HG03159 (cell line): ENCODE measurements at regions not wholly inside any gene's neighbourhood (a gene's known extent, or its start where the extent isn't known, plus 50 kb on each side); places are given as distances from the start of the nearest gene placed in this dataset.

Experiments used
- ATAC-seq: cut with Tn5 transposase; IDR thresholded peaks from one replicate; pipeline ENCODE4 v1.9.1; 2021; ENCODE audit warnings: mild to moderate bottlenecking, moderate library complexity; ENCODE audit not compliant: unreplicated experiment

DNA sequence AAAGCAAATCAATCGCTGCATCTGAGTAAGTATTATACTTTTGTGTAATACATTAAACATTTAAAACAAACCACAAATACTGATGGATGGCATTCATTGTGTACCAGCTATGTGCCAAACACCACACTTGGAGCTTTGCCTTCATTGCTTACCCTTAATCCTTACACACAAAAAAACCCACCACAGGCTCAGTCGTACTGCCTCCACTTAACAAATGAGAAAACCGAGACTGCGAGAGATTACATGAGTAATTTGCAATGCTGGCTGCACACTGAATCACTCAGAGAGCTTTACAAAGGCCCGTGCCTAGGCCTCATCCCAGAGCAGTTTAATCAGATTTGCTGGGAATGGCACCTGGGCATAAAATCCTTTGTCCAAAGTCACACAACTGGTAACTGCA, 130.5 kb downstream of the EDN1 start:
- no peak for ATAC-seq

- no peak for ATAC-seq
These were observed 131.4 kb downstream of the EDN1 start for GRCh38 chr6:12421596-12421995.

GRCh38 chr6:12422848-12423247, 132.7 kb downstream of the EDN1 start:
- no peak for ATAC-seq

DNA sequence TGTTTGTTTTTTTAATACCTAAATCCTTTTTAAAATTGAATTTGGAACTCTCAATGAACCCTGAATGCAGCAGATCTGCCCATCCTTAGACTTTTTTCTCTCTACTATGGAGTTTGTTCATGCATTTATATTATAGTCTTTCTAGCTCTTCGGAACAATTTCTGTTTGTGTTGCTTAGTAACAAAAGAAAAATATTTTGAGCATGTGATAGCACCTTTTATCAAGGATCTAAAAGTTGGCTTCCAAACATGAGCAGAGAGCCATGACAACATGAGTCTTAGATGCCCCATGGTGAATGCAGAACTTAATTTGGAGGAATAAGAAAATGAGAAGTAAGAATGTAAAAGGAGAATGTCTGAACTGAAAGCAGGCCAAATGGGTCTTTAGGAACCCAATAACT, 133.7 kb downstream of the EDN1 start:
- ATAC-seq, result no peak

DNA sequence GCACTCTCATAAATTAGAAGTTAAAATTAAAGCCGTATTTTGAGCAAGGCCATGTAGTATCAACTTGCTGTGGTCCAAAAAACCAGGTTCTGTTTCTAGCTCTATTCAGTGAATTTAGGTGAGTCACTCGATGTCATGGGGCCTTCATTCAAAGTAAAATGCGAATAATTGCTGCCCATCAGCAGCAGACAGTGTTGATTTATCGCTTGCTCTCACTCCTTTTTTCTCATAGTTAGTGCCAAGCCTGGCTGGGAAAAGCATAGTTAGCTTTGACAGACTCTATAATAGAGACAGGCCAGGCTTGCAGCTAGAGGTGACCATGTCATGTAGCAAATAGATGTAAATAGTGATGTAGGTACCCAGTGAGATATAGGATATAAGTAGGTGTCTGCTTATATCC, 136.0 kb downstream of the EDN1 start:
- no peak for ATAC-seq

GRCh38 chr6:12431023-12431422, 140.9 kb downstream of the EDN1 start:
- no peak for ATAC-seq

- no peak for ATAC-seq
These were observed 146.1 kb downstream of the EDN1 start for GRCh38 chr6:12436224-12436623.

GRCh38 chr6:12436683-12437082, 146.5 kb downstream of the EDN1 start:
- ATAC-seq, result no peak

DNA sequence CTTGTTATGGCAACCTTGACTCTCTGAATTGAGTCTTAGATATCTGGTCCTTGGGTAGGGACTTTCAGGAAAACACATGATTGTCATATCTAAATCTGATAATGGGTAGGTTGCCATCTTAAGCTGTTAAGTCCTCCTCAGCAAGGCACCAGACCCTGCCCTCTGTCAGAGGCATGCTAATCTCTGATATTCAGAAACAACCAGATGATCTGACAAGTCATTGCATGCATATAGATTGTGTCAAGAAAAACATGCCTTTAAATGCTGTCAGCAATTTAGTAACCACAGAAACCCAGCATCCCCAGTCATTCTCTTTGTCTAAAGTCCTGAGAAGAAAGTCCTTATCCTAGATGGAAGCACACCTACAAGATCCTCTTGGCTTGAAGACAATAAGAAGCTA, 149.1 kb downstream of the EDN1 start:
- no peak for ATAC-seq

- ATAC-seq, result no peak
These were observed 150.8 kb downstream of the EDN1 start for GRCh38 chr6:12440981-12441380.

GRCh38 chr6:12442455-12442854, 152.3 kb downstream of the EDN1 start:
- no peak for ATAC-seq

DNA sequence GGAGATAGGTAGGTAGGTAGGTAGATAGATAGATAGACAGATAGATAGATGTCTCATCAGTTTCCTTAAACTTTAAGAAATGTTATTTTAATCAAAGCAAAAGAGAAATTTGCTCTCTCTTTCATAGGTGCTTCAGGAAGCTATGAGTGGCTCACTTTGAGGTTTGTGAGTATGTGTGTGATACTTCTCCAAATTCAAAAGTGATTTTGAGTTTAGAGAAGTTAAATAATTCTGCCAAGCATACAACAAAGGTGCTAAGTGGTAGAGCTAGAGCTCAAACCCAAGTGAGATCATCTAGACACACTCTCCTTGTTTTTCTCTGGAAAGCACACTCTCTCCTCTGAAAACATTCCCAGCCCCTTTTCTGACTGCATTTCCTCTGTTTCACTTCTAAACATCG, 156.2 kb downstream of the EDN1 start:
- ATAC-seq, result no peak

DNA sequence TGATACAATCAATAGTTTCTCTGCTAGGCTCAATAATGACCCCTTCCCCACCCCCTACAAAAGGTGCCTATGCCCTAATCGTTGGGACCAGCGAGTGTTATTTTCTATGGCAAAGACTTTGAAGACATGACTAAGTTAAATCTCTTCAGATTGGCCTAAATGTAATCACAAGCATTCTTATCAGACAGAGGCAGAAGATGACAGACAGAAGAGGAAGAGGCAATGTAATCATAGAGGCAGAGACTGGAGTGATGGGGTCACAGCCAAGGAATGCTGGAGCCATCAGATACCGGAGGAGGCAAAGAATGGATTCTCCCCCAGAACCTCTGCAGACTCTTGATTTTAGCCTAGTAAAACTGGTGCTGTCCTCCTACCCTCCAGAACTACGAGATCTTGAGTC, 159.3 kb downstream of the EDN1 start:
- no peak for ATAC-seq

DNA sequence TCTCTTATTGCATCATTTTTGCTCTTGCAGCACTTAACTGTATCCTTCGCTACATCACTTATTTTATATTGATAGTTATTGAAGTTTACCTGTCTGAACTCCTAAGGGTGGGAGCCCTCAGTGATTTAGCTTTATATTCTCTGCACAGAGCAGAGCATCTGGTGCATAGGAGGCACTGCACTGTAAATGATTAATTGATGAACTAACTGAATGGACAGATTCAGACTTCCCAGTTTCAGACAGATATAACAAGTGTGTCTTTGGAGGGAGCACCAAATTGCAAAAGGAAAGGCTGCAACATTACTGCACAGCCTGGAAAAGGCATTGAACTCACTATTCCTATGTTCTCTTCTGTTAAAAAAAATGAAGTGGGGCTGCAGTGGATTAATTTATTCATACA, 160.3 kb downstream of the EDN1 start:
- ATAC-seq, result no peak

- ATAC-seq, result no peak
These were observed 166.2 kb downstream of the EDN1 start for GRCh38 chr6:12456343-12456742.

DNA sequence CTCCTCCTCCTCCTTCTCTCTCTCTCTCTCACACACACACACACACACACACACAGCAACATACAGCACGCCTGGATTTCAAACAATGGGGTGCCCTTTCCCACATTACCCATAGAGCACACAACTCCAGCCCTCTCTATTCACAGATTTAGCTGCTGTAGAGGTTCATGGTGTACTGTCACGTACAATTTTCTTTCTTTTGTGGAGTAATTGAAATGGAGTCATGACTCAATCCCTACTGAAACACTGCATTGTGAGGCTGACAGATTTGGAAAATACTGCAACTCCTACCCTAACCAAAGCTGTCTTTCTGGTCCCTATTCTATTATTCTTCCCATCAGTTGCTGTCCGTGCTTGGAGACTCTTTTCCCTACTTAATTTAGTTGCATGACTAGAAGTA, 166.9 kb downstream of the EDN1 start:
- no peak for ATAC-seq

- no peak for ATAC-seq
These were observed 168.4 kb downstream of the EDN1 start for GRCh38 chr6:12458558-12458957.

DNA sequence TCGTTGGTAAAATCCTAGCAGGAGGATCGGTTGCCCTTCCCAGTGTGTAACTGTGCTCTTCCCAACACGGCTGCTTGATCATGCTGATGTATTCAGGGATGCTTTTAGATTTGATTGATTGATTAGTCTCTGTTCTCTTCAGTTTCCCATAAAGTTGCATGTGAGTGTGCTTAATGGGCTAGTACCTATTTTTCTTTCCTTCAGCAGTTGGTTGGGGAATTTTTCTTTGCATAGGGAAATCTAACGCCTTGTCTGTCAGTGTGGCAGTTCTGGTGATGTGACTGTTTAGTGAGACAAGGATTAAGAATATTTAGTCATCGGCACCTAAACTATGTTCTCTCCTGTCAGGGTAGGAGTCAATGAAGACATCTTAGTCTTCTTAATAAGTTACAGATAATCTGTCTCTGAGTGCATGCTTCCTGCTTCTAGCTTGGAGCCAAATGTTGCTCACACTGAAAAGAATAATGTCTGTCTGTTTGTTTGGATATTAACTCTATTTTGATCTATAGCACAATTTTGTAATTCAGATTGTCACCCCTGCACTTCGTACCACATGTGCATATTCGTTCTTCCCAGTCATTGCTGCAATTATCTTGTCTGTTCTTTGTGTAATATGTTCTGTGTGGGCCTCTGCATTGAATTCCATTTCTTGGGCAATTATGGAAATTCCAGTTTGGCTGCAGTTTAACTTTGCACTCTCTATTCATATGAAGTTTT, 169.9 kb downstream of the EDN1 start:
- no peak for ATAC-seq

- no peak for ATAC-seq
These were observed 177.8 kb downstream of the EDN1 start for GRCh38 chr6:12467706-12468670.

DNA sequence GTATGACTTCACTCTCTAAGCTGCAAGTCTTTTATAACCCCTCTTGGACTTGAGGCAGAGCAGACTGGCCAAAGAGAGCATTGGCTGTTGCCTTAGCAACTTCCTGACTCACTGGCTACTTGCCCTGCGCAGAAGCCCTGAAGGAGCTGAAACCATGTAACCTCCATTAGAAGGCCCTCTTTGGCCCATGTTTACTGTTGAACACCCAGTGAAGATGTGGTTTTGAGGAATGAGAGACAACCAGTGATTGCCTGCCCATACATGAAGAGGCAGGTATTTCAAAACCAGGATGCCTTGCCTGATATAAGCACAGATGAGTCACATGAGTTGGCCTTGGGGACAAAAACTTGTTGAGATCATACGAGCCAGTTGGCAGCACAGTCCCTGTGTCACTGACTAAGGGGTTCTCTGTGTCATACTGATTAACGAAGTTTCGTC, 182.5 kb downstream of the EDN1 start:
- no peak for ATAC-seq

GRCh38 chr6:12473494-12473893, 183.3 kb downstream of the EDN1 start:
- ATAC-seq, result no peak
